Neutrophil (primary cell): ENCODE measurements at regions not wholly inside any gene's neighbourhood (a gene's known extent, or its start where the extent isn't known, plus 50 kb on each side); places are given as distances from the start of the nearest gene placed in this dataset.

Experiments used
- H3K27ac ChIP-seq: fragments of 200-600 bp; sonication (generic); 2 replicates; pipeline ENCODE4 v1.5.1; 2016; ENCODE audit warnings: mild to moderate bottlenecking, moderate library complexity
- H3K27me3 ChIP-seq: fragments of 200-600 bp; sonication (generic); 2 replicates; pipeline ENCODE4 v1.6.0; 2016; ENCODE audit warnings: mild to moderate bottlenecking
- H3K36me3 ChIP-seq: fragments of 200-600 bp; sonication (generic); 2 replicates; pipeline ENCODE4 v1.5.1; 2017
- H3K4me1 ChIP-seq, 2 experiments: fragments of 200-600 bp in 1 of 2; sonication (generic) in 1 of 2; 1 replicate in 1 of 2; 2 replicates in 1 of 2; pipeline versions ENCODE4 v1.5.1 to v1.6.1; 2013 to 2016; ENCODE audit warnings: low read depth in 1 of 2, low read length in 1 of 2, mild to moderate bottlenecking in 1 of 2, moderate library complexity in 1 of 2; ENCODE audit not compliant: control insufficient read depth in 1 of 2, insufficient read depth in 1 of 2
- H3K4me3 ChIP-seq, 2 experiments: fragments of 200-600 bp in 1 of 2; sonication (generic) in 1 of 2; 1 replicate in 1 of 2; 2 replicates in 1 of 2; pipeline ENCODE4 v1.5.1; 2013 to 2016; ENCODE audit warnings: low read depth in 1 of 2, low read length in 1 of 2, mild to moderate bottlenecking in 1 of 2, moderate library complexity in 1 of 2
- H3K9me3 ChIP-seq: fragments of 200-600 bp; sonication (generic); 2 replicates; pipeline ENCODE4 v1.5.1; 2016
- CTCF ChIP-seq: fragments of 200-600 bp; sonication (generic); IDR thresholded peaks from 2 replicates; pipeline ENCODE4 v1.5.1; 2016; ENCODE audit warnings: antibody characterized with exemption

GRCh38 chr1:228977741-228978140 lies 242.5 kb downstream of the RHOU start:
- Histone ChIP-seq H3K27ac (no peak overlapping the region), H3K4me3 (no peak overlapping the region), H3K36me3 (no peaks in the 10 kb centered on the region), H3K4me1 (peaks cover 49 to 51% of the 10 kb centered on the region in 2 experiments), H3K9me3 (no peaks in the 10 kb centered on the region), H3K27me3 (no peaks in the 10 kb centered on the region)
- no peak for TF ChIP-seq CTCF

- no peaks in the 10 kb centered on the region for H3K27me3 ChIP-seq
- H3K9me3 ChIP-seq = no peaks in the 10 kb centered on the region
Measured at GRCh38 chr1:228978484-228979324, 243.4 kb downstream of the RHOU start.

GRCh38 chr1:228979325-228979699 lies 244.0 kb downstream of the RHOU start:
- TF ChIP-seq CTCF = no peak
- no peaks in the 10 kb centered on the region for H3K36me3 ChIP-seq

More at GRCh38 chr1:228978484-228979324, 243.4 kb downstream of the RHOU start:
- no peaks in the 10 kb centered on the region for H3K36me3 ChIP-seq
- no peak overlapping the region for H3K4me3 ChIP-seq
- peaks cover 54 to 55% of the 10 kb centered on the region in 2 experiments for H3K4me1 ChIP-seq
- H3K27ac ChIP-seq = peak overlapping the region; percentile 31
- TF ChIP-seq CTCF = no peak

GRCh38 chr1:228979774-228980173 lies 244.5 kb downstream of the RHOU start:
- Histone ChIP-seq H3K4me3 (no peak overlapping the region), H3K9me3 (no peaks in the 10 kb centered on the region), H3K4me1 (peaks cover 65 to 66% of the 10 kb centered on the region in 2 experiments), H3K27me3 (no peaks in the 10 kb centered on the region), H3K27ac (peak overlapping the region; percentile 12), H3K36me3 (no peaks in the 10 kb centered on the region)
- no peak for TF ChIP-seq CTCF

More at GRCh38 chr1:228979325-228979699, 244.0 kb downstream of the RHOU start:
- no peaks in the 10 kb centered on the region for H3K9me3 ChIP-seq
- no peaks in the 10 kb centered on the region for H3K27me3 ChIP-seq
- peak overlapping the region; percentile 31 for H3K27ac ChIP-seq
- H3K4me3 ChIP-seq = no peak overlapping the region
- H3K4me1 ChIP-seq = peaks cover 60 to 61% of the 10 kb centered on the region in 2 experiments

GRCh38 chr1:228980232-228980937 lies 245.1 kb downstream of the RHOU start:
- H3K4me3 ChIP-seq = no peak overlapping the region
- H3K4me1 ChIP-seq = peaks cover 71 to 72% of the 10 kb centered on the region in 2 experiments
- no peaks in the 10 kb centered on the region for H3K27me3 ChIP-seq
- H3K9me3 ChIP-seq = no peaks in the 10 kb centered on the region
- H3K27ac ChIP-seq = peak overlapping the region; percentile 12
- no peaks in the 10 kb centered on the region for H3K36me3 ChIP-seq
- TF ChIP-seq CTCF = no peak
